ENCODE measurements at regions not wholly inside any gene's neighbourhood (a gene's known extent, or its start where the extent isn't known, plus 50 kb on each side); places are given as distances from the start of the nearest gene placed in this dataset.

GRCh38 chr10:42916974-42917373 is 134.4 kb downstream of the BMS1 start:
- H3K4me1 ChIP-seq (ENCODE audit: control insufficient read depth, insufficient read depth, low read length): no peaks in the 10 kb centered on the region
- H3K27ac ChIP-seq (ENCODE audit: low read length): no peak overlapping the region
- no peaks in the 10 kb centered on the region for H3K36me3 ChIP-seq (ENCODE audit: control insufficient read depth, insufficient read depth, low read length)
- 0 out of 2 replicates have a peak, but pooled peaks cover 2% of the 10 kb centered on the region for H3K9me3 ChIP-seq (ENCODE audit: control insufficient read depth, insufficient read depth, low read length)
- no peak for DNase-seq (ENCODE audit: low read depth, low spot score)
- no peaks in the 10 kb centered on the region for H3K27me3 ChIP-seq (ENCODE audit: control insufficient read depth, insufficient read depth, low read length)
- H3K4me3 ChIP-seq (ENCODE audit: low read length): no peak overlapping the region

GRCh38 chr10:42917821-42918220 is 135.2 kb downstream of the BMS1 start:
- no CpG with 5 or more reads among the region's 2 CpGs for WGBS (ENCODE audit: insufficient coverage, insufficient read length)
- Histone ChIP-seq H3K4me1 (ENCODE audit: control insufficient read depth, insufficient read depth, low read length) (no peaks in the 10 kb centered on the region), H3K9me3 (ENCODE audit: control insufficient read depth, insufficient read depth, low read length) (0 out of 2 replicates have a peak, but pooled peaks cover 2% of the 10 kb centered on the region), H3K27ac (ENCODE audit: low read length) (no peak overlapping the region), H3K36me3 (ENCODE audit: control insufficient read depth, insufficient read depth, low read length) (no peaks in the 10 kb centered on the region), H3K27me3 (ENCODE audit: control insufficient read depth, insufficient read depth, low read length) (no peaks in the 10 kb centered on the region), H3K4me3 (ENCODE audit: low read length) (no peak overlapping the region)
- no peak for DNase-seq (ENCODE audit: low read depth, low spot score)

- H3K27ac ChIP-seq (ENCODE audit: low read length): no peak overlapping the region
- no peaks in the 10 kb centered on the region for H3K36me3 ChIP-seq (ENCODE audit: control insufficient read depth, insufficient read depth, low read length)
- no CpG with 5 or more reads among the region's 2 CpGs for WGBS (ENCODE audit: insufficient coverage, insufficient read length)
- H3K27me3 ChIP-seq (ENCODE audit: control insufficient read depth, insufficient read depth, low read length): no peaks in the 10 kb centered on the region
- H3K4me3 ChIP-seq (ENCODE audit: low read length): no peak overlapping the region
- no peaks in the 10 kb centered on the region for H3K9me3 ChIP-seq (ENCODE audit: control insufficient read depth, insufficient read depth, low read length)
- H3K4me1 ChIP-seq (ENCODE audit: control insufficient read depth, insufficient read depth, low read length): peaks cover 2% of the 10 kb centered on the region; the same call in 1 of the 2 replicates
- DNase-seq (ENCODE audit: low read depth, low spot score): no peak
Measured at GRCh38 chr10:42921951-42922350, 139.4 kb downstream of the BMS1 start.

- whole genome bisulfite sequencing (ENCODE audit: insufficient coverage, insufficient read length): no CpG with 5 or more reads among the region's 5 CpGs
- no peak for DNase-seq (ENCODE audit: low read depth, low spot score)
- Histone ChIP-seq H3K27me3 (ENCODE audit: control insufficient read depth, insufficient read depth, low read length) (no peaks in the 10 kb centered on the region), H3K36me3 (ENCODE audit: control insufficient read depth, insufficient read depth, low read length) (no peaks in the 10 kb centered on the region), H3K4me1 (ENCODE audit: control insufficient read depth, insufficient read depth, low read length) (peaks cover 2% of the 10 kb centered on the region; the same call in 1 of the 2 replicates), H3K4me3 (ENCODE audit: low read length) (no peak overlapping the region), H3K9me3 (ENCODE audit: control insufficient read depth, insufficient read depth, low read length) (no peaks in the 10 kb centered on the region), H3K27ac (ENCODE audit: low read length) (no peak overlapping the region)
Measured at GRCh38 chr10:42924484-42924883, 141.9 kb downstream of the BMS1 start.

GRCh38 chr10:42926843-42927242 is 144.2 kb downstream of the BMS1 start:
- no peaks in the 10 kb centered on the region for H3K27me3 ChIP-seq (ENCODE audit: control insufficient read depth, insufficient read depth, low read length)
- DNase-seq (ENCODE audit: low read depth, low spot score): no peak
- H3K4me1 ChIP-seq (ENCODE audit: control insufficient read depth, insufficient read depth, low read length): peaks cover 2% of the 10 kb centered on the region; the same call in 1 of the 2 replicates
- H3K9me3 ChIP-seq (ENCODE audit: control insufficient read depth, insufficient read depth, low read length): no peaks in the 10 kb centered on the region
- H3K27ac ChIP-seq (ENCODE audit: low read length): no peak overlapping the region
- no CpG with 5 or more reads among the region's 6 CpGs for WGBS (ENCODE audit: insufficient coverage, insufficient read length)
- H3K36me3 ChIP-seq (ENCODE audit: control insufficient read depth, insufficient read depth, low read length): no peaks in the 10 kb centered on the region
- H3K4me3 ChIP-seq (ENCODE audit: low read length): no peak overlapping the region

GRCh38 chr10:42928064-42928463 is 145.5 kb downstream of the BMS1 start:
- no CpG with 5 or more reads among the region's 9 CpGs for WGBS (ENCODE audit: insufficient coverage, insufficient read length)
- H3K4me3 ChIP-seq (ENCODE audit: low read length): no peak overlapping the region
- peaks cover 2% of the 10 kb centered on the region; the same call in 1 of the 2 replicates for H3K4me1 ChIP-seq (ENCODE audit: control insufficient read depth, insufficient read depth, low read length)
- no peaks in the 10 kb centered on the region for H3K27me3 ChIP-seq (ENCODE audit: control insufficient read depth, insufficient read depth, low read length)
- H3K9me3 ChIP-seq (ENCODE audit: control insufficient read depth, insufficient read depth, low read length): no peaks in the 10 kb centered on the region
- DNase-seq (ENCODE audit: low read depth, low spot score): no peak
- no peak overlapping the region for H3K27ac ChIP-seq (ENCODE audit: low read length)
- no peaks in the 10 kb centered on the region for H3K36me3 ChIP-seq (ENCODE audit: control insufficient read depth, insufficient read depth, low read length)

- H3K36me3 ChIP-seq (ENCODE audit: control insufficient read depth, insufficient read depth, low read length): no peaks in the 10 kb centered on the region
- no peaks in the 10 kb centered on the region for H3K9me3 ChIP-seq (ENCODE audit: control insufficient read depth, insufficient read depth, low read length)
- H3K27ac ChIP-seq (ENCODE audit: low read length): no peak overlapping the region
- DNase-seq (ENCODE audit: low read depth, low spot score): no peak
- H3K4me1 ChIP-seq (ENCODE audit: control insufficient read depth, insufficient read depth, low read length): peaks cover 5% of the 10 kb centered on the region
- no peak overlapping the region for H3K4me3 ChIP-seq (ENCODE audit: low read length)
- peaks cover under 1% of the 10 kb centered on the region; the same call in 1 of the 2 replicates for H3K27me3 ChIP-seq (ENCODE audit: control insufficient read depth, insufficient read depth, low read length)
- WGBS (ENCODE audit: insufficient coverage, insufficient read length): 100% methylated on average over 1 of the region's 4 CpGs
Measured at GRCh38 chr10:42929236-42929635, 146.6 kb downstream of the BMS1 start.

- no peak for DNase-seq (ENCODE audit: low read depth, low spot score)
- Histone ChIP-seq H3K27me3 (ENCODE audit: control insufficient read depth, insufficient read depth, low read length) (peaks cover 5% of the 10 kb centered on the region; the same call in 1 of the 2 replicates), H3K27ac (ENCODE audit: low read length) (no peak overlapping the region), H3K4me3 (ENCODE audit: low read length) (no peak overlapping the region), H3K36me3 (ENCODE audit: control insufficient read depth, insufficient read depth, low read length) (no peaks in the 10 kb centered on the region), H3K9me3 (ENCODE audit: control insufficient read depth, insufficient read depth, low read length) (no peaks in the 10 kb centered on the region), H3K4me1 (ENCODE audit: control insufficient read depth, insufficient read depth, low read length) (peaks cover 5% of the 10 kb centered on the region)
- WGBS (ENCODE audit: insufficient coverage, insufficient read length): no CpG with 5 or more reads among the region's 8 CpGs
Measured at GRCh38 chr10:42929993-42930392, 146.9 kb upstream of the RET start.

GRCh38 chr10:42930516-42931192 is 146.2 kb upstream of the RET start:
- H3K36me3 ChIP-seq (ENCODE audit: control insufficient read depth, insufficient read depth, low read length): no peaks in the 10 kb centered on the region
- H3K27me3 ChIP-seq (ENCODE audit: control insufficient read depth, insufficient read depth, low read length): peaks cover 5% of the 10 kb centered on the region; the same call in 1 of the 2 replicates
- peaks cover 5% of the 10 kb centered on the region for H3K4me1 ChIP-seq (ENCODE audit: control insufficient read depth, insufficient read depth, low read length)
- no peaks in the 10 kb centered on the region for H3K9me3 ChIP-seq (ENCODE audit: control insufficient read depth, insufficient read depth, low read length)
- no peak overlapping the region for H3K27ac ChIP-seq (ENCODE audit: low read length)
- H3K4me3 ChIP-seq (ENCODE audit: low read length): no peak overlapping the region
- no peak for DNase-seq (ENCODE audit: low read depth, low spot score)
- no CpG with 5 or more reads among the region's 11 CpGs for WGBS (ENCODE audit: insufficient coverage, insufficient read length)

GRCh38 chr10:42932116-42932515 is 144.8 kb upstream of the RET start:
- Histone ChIP-seq H3K27ac (ENCODE audit: low read length) (no peak overlapping the region), H3K4me1 (ENCODE audit: control insufficient read depth, insufficient read depth, low read length) (peaks cover 2% of the 10 kb centered on the region; the same call in 1 of the 2 replicates), H3K9me3 (ENCODE audit: control insufficient read depth, insufficient read depth, low read length) (no peaks in the 10 kb centered on the region), H3K27me3 (ENCODE audit: control insufficient read depth, insufficient read depth, low read length) (peaks cover 5% of the 10 kb centered on the region; the same call in 1 of the 2 replicates), H3K36me3 (ENCODE audit: control insufficient read depth, insufficient read depth, low read length) (no peaks in the 10 kb centered on the region), H3K4me3 (ENCODE audit: low read length) (no peak overlapping the region)
- DNase-seq (ENCODE audit: low read depth, low spot score): no peak
- no CpG with 5 or more reads among the region's 12 CpGs for WGBS (ENCODE audit: insufficient coverage, insufficient read length)
